Muscle of back (tissue), 3 donors: ENCODE measurements at regions not wholly inside any gene's neighbourhood (a gene's known extent, or its start where the extent isn't known, plus 50 kb on each side); places are given as distances from the start of the nearest gene placed in this dataset.
"Not testable (repeated sequence)": the region's sequence is repeated elsewhere in the genome, so short reads cannot be mapped to it uniquely, and the experiment has no call there.

Experiments used
- DNase-seq, 3 donors: peaks; one replicate each; pipeline versions ENCODE4 v3.0.0 to v3.0.0-alpha.2; 2013

- no peak for DNase-seq
These were observed 518.0 kb downstream of the KCNT2 start for GRCh38 chr1:196090226-196090625.

- peak in 1 of 3 donors; percentile 7 for DNase-seq
These were observed 519.7 kb downstream of the KCNT2 start for GRCh38 chr1:196088541-196088940.

- DNase-seq: no peak
These were observed 529.5 kb downstream of the KCNT2 start for GRCh38 chr1:196078691-196079090.

- no peak for DNase-seq
These were observed 532.6 kb downstream of the KCNT2 start for GRCh38 chr1:196075621-196076020.

- DNase-seq: no peak
These were observed 534.1 kb downstream of the KCNT2 start for GRCh38 chr1:196074182-196074581.

- no peak for DNase-seq
These were observed 536.8 kb downstream of the KCNT2 start for GRCh38 chr1:196071447-196071846.

GRCh38 chr1:196070940-196071339, 537.3 kb downstream of the KCNT2 start:
- DNase-seq: peak in 2 of 3 donors; percentile 3 to 13

- DNase-seq: peak in 1 of 3 donors; percentile 2
These were observed 544.3 kb downstream of the KCNT2 start for GRCh38 chr1:196063952-196064351.

GRCh38 chr1:196063294-196063693, 544.9 kb downstream of the KCNT2 start:
- peak in 1 of 3 donors; percentile 20 for DNase-seq

- no peak for DNase-seq
These were observed 547.7 kb downstream of the KCNT2 start for GRCh38 chr1:196060539-196060938.

- DNase-seq: no peak
These were observed 549.0 kb downstream of the KCNT2 start for GRCh38 chr1:196059210-196059609.

GRCh38 chr1:196056966-196057365, 551.3 kb downstream of the KCNT2 start:
- no peak for DNase-seq

GRCh38 chr1:196049407-196049806, 558.8 kb downstream of the KCNT2 start:
- DNase-seq: no peak

- DNase-seq: no peak
These were observed 565.0 kb downstream of the KCNT2 start for GRCh38 chr1:196043268-196043667.

GRCh38 chr1:196034080-196034706, 574.0 kb downstream of the KCNT2 start:
- DNase-seq: peak; percentile 4 to 30 (median 4)

GRCh38 chr1:196031387-196031786, 576.9 kb downstream of the KCNT2 start:
- not testable (repeated sequence) for DNase-seq

- DNase-seq: no peak
These were observed 577.8 kb downstream of the KCNT2 start for GRCh38 chr1:196030455-196030854.

- no peak for DNase-seq
These were observed 578.8 kb downstream of the KCNT2 start for GRCh38 chr1:196029410-196029809.

- no peak for DNase-seq
These were observed 581.1 kb downstream of the KCNT2 start for GRCh38 chr1:196027127-196027526.

GRCh38 chr1:196021174-196021573, 587.1 kb downstream of the KCNT2 start:
- not testable (repeated sequence) for DNase-seq

GRCh38 chr1:196009362-196009761, 598.9 kb downstream of the KCNT2 start:
- no peak for DNase-seq

GRCh38 chr1:196007763-196008162, 600.5 kb downstream of the KCNT2 start:
- DNase-seq: no peak

GRCh38 chr1:196005426-196005825, 602.8 kb downstream of the KCNT2 start:
- DNase-seq: no peak

GRCh38 chr1:196004388-196004787, 603.9 kb downstream of the KCNT2 start:
- not testable (repeated sequence) for DNase-seq
